GM19035 (cell line): ENCODE measurements at regions not wholly inside any gene's neighbourhood (a gene's known extent, or its start where the extent isn't known, plus 50 kb on each side); places are given as distances from the start of the nearest gene placed in this dataset.
"Not testable (repeated sequence)": the region's sequence is repeated elsewhere in the genome, so short reads cannot be mapped to it uniquely, and the experiment has no call there.

ENCODE experiments used
- ATAC-seq: cut with Tn5 transposase; IDR thresholded peaks from one replicate; pipeline ENCODE4 v1.9.1; 2021; ENCODE audit not compliant: unreplicated experiment

DNA sequence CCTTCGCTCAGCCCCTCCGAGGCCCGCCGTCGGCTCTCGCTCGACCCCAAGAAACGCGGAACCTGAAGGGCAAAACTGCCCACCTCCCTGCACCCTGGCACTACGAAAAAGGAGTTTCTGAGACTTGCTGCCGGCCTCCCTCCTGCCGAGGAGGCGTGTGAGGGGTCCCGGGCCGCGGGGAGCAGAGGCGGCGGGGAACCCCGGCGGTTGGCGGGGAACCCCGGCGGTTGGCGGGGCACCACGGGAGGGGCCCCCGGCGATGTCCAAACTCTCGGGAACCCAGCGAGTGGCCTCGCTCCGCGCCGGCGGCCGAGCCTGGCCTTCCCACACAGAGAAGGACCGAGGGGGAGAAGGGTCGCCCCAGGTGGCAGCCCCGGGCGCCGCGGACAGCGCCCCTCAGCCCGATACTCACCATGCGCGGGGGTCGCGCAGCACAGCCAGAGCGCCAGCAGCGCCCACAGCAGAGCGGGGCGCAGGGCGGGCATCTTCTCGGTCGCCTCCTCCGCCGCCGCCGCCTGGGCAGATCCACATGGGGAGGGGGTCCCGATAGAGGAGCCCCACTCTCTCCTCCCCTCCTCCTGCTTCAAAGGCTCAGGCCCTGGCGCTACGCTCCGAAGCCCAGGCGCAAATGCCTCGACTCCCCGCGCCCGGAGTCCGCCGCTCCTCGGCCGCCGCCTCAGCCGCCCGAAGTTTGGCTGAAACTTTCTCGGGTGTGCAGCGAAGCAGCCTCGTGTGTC lies 69.4 kb upstream of the NUDT4B start:
- not testable (repeated sequence) for ATAC-seq

DNA sequence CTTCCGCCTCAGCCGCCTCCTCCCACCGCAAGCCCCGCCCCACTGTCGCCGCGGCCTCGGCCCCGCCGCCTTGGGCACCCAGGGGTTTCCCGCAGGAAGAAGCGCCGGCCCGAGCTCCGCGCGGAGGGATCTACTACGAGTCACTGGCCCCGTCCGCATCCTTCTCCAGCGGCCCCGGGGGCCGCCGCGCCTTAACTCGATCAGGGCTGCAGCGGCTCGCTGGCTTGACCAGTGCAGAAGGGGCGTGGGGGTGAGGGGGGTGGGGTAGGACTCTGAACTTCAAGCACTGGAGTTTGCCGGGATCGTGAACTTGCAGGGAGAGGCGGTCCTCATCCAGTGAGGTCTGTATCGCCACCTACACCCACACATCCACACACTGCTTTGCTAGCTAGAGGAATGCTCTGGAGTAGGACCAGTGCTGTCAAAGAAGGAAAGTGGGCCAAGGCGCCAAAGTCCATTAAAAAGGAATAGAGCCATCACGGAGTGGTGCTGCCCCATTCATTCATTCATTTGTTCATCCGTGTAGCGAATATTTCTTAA lies 68.7 kb upstream of the NUDT4B start:
- ATAC-seq: peak; percentile 53

DNA sequence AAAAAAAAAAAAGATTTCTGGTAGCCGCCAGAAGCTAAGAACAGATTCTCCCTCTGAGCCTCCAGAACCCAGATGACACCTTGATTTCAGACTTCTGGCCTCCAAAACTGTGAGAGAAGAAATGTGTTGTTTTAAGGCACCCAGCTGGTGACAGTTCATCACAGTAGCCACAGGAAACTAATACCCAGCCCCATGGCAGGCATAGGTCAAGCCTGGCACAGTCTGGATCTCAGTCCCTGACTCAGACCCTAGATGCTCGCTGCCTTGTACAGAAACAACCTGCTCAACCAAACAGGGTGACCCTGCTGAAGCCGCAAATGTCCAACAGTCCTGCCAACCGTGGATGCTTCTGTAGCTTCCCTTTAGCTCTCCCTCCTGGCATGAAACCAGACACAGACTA lies 61.8 kb upstream of the NUDT4B start:
- not testable (repeated sequence) for ATAC-seq

DNA sequence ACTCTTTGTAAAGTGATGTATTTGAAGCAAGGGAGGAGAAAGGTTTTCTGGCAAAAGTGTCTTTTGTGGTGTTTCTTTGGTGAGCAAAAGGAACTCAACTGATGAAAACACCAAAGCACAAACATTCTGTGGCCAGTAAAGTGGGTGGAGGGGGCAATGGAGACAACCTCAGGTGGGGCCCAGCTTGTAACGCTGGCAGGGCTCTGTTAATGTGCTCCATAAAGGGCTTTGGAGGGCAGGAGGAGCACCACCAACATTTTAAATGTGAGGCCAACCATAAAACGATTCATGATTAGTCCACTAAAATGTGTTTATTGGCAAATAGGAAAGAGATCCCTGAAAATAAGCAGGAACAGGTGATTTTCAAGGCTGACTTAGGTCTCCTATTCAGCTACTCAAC lies 61.2 kb upstream of the NUDT4B start:
- ATAC-seq: not testable (repeated sequence)
